ENCODE measurements at regions not wholly inside any gene's neighbourhood (a gene's known extent, or its start where the extent isn't known, plus 50 kb on each side); places are given as distances from the start of the nearest gene placed in this dataset.

DNA sequence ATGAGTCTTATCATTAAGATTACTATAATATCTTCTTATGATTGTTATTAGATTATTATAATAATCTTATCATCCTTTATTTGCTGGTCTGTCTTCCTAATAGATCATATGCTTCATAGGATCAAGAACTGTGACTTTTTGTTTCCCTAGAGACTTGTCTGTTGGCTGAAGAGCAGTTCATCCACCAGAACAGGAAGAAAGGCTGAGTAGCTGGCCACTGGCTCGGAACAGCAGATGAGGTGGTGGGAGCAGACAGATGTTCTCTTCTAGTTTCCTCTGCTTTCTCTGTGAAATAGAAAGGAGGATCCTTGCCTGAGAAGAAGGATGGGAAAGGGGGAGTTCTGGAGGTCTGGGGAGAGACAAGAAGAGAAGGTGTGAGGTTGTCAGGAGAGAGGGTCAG lies 120.0 kb downstream of the CCNA1 start:
- no peak for DNase-seq

DNA sequence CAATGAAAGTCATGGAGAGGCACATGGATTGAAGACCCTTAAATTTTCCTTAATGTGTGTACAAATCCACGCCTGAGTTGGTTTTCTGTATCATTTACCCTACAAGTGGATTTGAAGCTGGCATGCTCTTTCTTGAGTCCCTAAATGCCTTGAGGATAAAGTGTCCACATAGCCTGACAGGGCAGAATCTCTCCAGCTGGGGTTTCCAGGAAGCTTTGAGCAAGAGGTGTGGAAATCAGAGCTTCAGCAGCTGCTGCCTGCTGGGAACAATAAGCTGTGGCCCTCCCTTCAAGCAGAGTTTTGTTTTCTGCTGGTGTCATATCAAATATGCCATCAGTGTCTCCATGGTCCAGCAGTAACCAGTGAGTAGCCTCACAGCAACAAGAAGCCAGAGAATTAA lies 120.3 kb upstream of the SERTM1 start:
- no peak for DNase-seq

DNA sequence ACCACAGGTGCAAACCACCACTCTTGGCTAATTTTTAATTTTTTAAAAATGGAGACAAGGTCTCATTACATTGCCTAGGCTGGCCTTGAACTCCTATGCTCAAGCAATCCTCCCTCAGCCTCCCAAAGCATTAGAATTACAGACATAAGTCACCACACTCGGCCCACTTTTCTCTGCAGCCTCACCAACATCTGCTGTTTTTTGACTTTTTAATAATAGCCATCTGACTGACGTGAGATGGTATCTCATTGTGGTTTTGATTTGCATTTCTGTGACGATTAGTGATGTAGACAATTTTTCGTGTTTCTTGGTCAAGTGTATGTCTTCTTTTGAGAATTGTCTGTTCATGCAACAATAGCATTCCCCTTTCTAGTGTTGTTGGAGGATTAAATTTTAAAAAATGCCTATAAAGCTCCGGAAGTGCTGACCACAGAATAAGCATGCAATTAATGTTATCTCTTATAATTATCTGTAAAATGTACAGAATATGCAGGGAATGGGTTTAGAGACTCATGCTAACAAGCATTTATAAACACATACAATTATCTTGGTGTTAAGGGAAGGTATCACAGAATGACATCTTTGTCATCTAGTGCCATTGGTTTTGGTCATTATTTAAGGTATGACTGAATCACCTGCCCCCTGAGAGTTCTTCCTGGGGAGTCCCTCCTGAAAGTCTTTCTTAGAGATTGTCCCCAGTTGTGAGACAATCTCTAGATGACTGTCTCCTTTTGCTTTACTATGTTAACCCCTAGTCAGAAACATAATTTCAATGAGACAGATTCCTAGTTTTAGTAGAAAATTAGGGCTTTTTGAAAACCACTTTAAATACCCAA lies 118.5 kb upstream of the SERTM1 start:
- DNase-seq = no peak

DNA sequence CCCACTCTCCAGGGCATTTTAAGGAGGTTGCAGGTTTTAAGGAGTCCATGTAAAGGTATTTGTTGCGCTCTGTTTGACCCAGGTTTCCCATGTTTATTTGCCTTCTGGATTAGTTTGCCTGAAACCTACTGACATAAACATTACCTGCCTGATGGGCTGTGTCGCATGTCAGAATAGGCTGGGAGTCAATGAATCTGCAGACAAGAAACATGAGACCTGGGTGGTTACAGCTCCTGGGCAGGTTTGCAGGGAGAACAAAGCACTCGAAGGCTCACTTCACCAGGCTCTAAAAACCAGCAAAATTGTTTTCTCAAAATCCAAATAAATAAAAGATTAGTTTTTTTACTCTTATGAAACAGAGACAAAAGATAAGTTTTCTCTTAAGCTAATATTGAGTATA lies 114.4 kb upstream of the SERTM1 start:
- no peak for DNase-seq

DNA sequence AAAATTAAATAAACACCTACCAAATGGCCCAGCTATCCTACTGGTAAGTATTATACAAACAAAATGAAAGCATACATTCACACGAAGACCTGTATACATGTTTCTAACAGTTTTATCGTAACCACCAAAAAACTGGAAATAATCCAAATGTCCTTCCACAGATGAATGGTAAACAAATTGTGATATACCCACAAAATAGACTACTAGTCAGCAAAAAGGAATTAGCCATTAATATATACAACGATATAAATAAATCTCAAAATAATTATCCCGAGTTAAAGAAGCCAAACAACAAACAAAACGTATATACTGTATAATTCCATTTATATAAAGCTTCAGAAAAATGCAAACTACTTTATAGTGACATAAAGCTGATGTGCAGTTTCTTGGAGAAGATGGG lies 106.3 kb upstream of the SERTM1 start:
- DNase-seq = no peak

DNA sequence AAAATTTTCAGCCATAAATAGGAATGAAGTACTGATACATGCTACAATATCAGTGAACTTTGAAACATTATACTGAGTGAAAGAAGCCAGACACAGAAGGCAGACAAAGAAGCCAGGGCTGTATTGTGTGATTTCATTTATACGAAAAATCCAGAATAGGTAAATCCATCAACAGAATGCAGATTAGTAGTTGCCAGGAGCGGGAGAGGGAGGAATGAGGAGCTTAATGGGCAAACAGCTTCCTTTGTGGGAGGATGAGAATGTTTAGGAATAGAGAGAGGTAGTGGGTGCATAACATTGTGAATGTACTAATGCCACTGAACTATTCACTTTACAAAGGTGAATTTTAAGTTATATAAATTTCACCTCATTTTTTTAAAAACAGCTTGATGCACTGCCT lies 103.3 kb upstream of the SERTM1 start:
- no peak for DNase-seq

DNA sequence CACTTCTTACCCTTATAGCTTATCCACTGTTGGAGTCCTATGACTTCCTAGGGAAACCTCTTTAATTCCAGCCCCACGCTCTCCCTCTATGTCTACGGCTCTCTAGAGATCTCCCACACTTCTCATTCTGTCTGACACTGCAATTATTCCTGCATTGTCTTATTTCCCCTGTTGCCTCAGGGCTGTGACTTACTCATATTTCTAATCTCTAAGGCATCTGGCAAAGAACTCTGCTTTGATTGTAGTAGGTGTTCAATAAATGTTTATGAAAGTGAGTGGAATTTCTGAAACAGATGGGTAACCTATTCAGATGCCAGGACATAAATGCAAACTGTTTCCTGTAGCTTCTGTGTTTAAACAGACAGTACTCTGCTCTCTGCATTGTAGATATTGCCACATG lies 102.4 kb upstream of the SERTM1 start:
- DNase-seq = no peak

DNA sequence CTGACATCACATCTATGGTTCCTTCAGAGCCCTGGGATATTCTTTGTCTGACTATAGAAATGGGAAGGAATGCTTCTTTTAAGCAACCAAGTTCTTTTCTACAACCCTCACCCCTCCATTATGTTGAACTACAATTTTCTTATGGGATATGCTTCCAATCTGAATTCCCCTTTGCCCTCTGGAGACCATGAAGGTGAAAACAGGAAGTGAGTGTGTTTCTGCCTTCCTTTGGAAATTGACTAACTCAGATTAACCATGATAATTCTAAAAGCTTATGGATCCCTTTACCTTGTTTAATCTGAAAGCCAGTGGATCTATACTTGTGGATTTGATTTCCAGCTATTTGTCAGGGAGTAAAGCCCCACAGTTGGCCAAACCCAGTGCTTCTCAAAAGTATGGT lies 90.8 kb upstream of the SERTM1 start:
- no peak for DNase-seq

DNA sequence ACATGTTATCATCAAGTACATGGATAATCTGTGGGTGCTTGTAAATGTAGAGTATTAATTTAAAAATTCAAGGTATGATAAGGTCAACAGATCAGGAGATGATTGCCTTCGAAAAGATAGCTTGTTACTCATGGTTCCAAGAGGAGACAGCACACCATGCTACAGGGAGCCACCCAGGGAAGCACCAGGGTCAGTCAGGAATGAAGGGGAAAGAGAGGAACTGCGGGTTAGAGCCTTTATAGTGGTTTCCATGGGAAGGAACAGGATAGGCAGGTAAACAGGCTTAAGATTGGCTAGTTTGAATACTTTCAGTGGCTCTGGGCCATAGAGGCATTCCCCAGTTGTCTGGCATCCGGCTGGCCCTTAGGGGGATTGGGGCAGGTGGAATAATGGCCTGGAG lies 74.2 kb upstream of the SERTM1 start:
- no peak for DNase-seq

DNA sequence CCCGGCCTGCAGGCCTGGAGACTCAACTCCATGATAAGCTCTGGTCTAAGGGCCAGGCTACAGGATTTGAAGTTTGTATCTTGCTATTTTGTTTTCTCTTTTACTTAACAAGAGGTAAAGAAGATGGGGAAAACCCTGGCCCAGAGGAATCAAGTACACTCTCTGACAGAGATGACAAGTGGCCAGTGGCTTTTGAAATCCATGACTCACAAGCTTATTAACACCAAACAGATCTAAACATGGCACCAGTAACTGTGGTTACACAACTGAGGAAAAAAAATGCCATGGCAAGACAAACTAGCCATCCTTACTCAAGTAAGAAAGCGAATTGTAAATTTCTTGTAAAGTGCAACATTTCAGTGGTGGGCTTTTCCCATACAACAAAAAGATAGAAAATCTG lies 72.6 kb upstream of the SERTM1 start:
- DNase-seq = no peak

DNA sequence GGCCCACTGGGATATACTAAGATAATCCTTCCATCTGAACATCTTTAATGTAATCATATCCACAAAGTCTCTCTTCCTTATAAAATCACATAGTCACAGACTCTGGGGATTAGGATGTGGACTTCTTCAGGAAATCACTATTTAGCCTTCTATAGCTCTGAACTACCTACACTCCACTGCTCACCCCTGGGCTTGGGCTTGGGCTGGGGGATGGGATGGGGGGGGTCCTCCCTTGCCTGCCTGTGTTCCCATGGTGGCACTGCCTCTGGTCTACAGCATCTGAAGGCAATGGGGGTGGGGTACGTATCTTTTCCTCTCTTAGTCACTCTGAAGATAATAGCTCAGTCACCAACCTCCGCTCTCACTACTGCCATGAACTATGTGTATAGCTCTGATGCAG lies 67.8 kb upstream of the SERTM1 start:
- no peak for DNase-seq

DNA sequence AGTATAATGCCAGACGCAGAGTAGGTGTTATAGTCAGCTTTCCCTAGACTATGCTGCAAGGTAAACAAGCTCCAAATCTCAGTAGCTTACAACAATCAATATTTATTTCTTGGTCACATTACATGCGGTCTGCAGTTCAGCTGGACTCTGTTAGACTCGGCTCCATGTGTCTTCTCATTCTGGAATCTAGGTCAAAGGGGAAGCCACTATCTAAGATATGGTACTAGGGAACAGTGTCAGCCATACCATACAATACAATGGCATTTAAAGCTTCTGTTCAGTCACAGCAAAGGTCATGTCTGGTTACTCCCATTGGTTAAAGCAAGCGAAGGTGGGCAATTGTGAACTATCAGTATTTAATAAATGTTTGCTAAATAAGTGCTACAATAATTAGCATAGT lies 65.3 kb upstream of the SERTM1 start:
- DNase-seq = no peak

DNA sequence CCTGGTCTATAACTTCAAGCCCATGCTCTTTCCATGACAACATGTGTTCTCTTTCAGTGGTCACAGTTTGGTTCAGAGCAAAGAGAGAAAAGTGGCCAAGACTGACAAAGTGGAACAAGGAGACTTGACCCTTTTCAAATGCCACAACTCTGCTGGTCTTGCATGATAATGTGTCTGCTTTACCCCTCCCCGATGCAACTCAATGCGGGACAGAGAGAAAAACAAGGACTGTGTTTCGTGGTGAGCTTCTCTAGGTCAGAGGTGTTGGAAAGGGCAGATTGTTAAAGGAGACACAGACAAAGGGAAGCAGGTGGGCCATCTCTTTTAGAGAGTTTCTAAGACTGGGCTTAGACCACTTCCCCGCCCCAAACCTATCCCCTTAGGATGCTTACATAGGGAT lies 61.6 kb upstream of the SERTM1 start:
- DNase-seq = no peak

DNA sequence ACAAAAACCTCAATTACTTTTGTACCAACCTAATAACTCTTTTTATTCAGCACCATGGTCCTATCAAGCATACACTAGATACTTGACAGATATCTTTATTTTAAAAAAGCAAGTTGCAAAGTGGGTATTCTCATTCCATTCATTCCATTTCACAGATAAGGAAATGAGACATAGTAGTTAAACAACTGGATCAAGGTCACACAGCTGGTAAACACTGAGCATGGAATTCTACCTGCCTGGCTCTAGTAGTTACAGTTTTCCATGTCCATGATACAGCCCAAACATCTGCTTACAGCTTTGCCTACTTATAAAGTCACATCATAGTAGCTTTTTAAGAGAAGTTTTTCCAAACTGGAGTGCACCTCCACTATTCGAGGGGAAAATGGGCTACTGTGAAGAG lies 57.1 kb upstream of the SERTM1 start:
- no peak for DNase-seq

DNA sequence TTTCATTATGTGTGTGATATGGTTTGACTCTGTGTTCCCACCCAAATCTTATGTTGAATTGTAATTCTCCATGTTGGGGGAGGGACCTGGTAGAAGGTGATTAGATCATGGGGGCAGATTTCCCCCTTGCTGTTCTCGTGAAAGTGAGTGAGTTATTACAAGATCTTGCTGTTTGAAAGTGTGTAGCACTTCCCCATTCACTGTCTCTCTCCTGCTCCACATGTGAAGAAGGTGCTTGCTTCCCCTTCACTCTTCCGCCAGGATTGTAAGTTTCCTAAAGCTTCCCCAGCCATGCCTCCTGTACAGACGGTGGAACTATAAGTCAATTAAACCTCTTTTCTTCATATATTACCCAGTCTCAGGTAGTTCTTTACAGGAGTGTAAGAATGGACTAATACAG lies 54.3 kb upstream of the SERTM1 start:
- no peak for DNase-seq

Data from occipital lobe (tissue), 1 donor.